ENCODE measurements at regions not wholly inside any gene's neighbourhood (a gene's known extent, or its start where the extent isn't known, plus 50 kb on each side); places are given as distances from the start of the nearest gene placed in this dataset.

GRCh38 chr7:111663771-111664170 lies 101.5 kb upstream of the IMMP2L start:
- Mint-ChIP-seq H3K27me3 (ENCODE audit: low read depth, poor library complexity) (no peaks in the 10 kb centered on the region), H3K27ac (no peak overlapping the region), H3K9me3 (no peaks in the 10 kb centered on the region), H3K4me3 (no peak overlapping the region), H3K36me3 (ENCODE audit: low read depth) (no peaks in the 10 kb centered on the region), H3K4me1 (no peaks in the 10 kb centered on the region)
- no peak for TF ChIP-seq CTCF (IDR thresholded peaks at IDR 0.05)
- DNase-seq, result no peak

GRCh38 chr7:111662386-111662785 lies 100.1 kb upstream of the IMMP2L start:
- no peak overlapping the region for H3K4me3 Mint-ChIP-seq
- H3K4me1 Mint-ChIP-seq, result no peaks in the 10 kb centered on the region
- H3K27me3 Mint-ChIP-seq (ENCODE audit: low read depth, poor library complexity), result no peaks in the 10 kb centered on the region
- TF ChIP-seq CTCF (IDR thresholded peaks at IDR 0.05), result no peak
- no peak for DNase-seq
- no peak overlapping the region for H3K27ac Mint-ChIP-seq
- no peaks in the 10 kb centered on the region for H3K36me3 Mint-ChIP-seq (ENCODE audit: low read depth)
- H3K9me3 Mint-ChIP-seq, result no peaks in the 10 kb centered on the region

GRCh38 chr7:111660478-111660877 lies 98.2 kb upstream of the IMMP2L start:
- no peak for DNase-seq
- Mint-ChIP-seq H3K27me3 (ENCODE audit: low read depth, poor library complexity) (no peaks in the 10 kb centered on the region), H3K27ac (no peak overlapping the region), H3K36me3 (ENCODE audit: low read depth) (no peaks in the 10 kb centered on the region), H3K4me3 (no peak overlapping the region), H3K4me1 (no peaks in the 10 kb centered on the region), H3K9me3 (no peaks in the 10 kb centered on the region)
- TF ChIP-seq CTCF (IDR thresholded peaks at IDR 0.05), result no peak

GRCh38 chr7:111658546-111658945 lies 96.3 kb upstream of the IMMP2L start:
- no peaks in the 10 kb centered on the region for H3K27me3 Mint-ChIP-seq (ENCODE audit: low read depth, poor library complexity)
- no peak overlapping the region for H3K4me3 Mint-ChIP-seq
- TF ChIP-seq CTCF (IDR thresholded peaks at IDR 0.05), result no peak

GRCh38 chr7:111657018-111657417 lies 94.7 kb upstream of the IMMP2L start:
- Mint-ChIP-seq H3K36me3 (ENCODE audit: low read depth) (no peaks in the 10 kb centered on the region), H3K27ac (no peak overlapping the region), H3K27me3 (ENCODE audit: low read depth, poor library complexity) (no peaks in the 10 kb centered on the region), H3K9me3 (peaks cover 11% of the 10 kb centered on the region), H3K4me1 (no peaks in the 10 kb centered on the region), H3K4me3 (no peak overlapping the region)
- no peak for TF ChIP-seq CTCF (IDR thresholded peaks at IDR 0.05)
- DNase-seq, result no peak

More at GRCh38 chr7:111658546-111658945, 96.3 kb upstream of the IMMP2L start:
- H3K4me1 Mint-ChIP-seq, result no peaks in the 10 kb centered on the region
- no peak overlapping the region for H3K27ac Mint-ChIP-seq
- no peaks in the 10 kb centered on the region for H3K36me3 Mint-ChIP-seq (ENCODE audit: low read depth)
- no peaks in the 10 kb centered on the region for H3K9me3 Mint-ChIP-seq
- no peak for DNase-seq

- Mint-ChIP-seq H3K36me3 (ENCODE audit: low read depth) (no peaks in the 10 kb centered on the region), H3K4me1 (no peaks in the 10 kb centered on the region), H3K27me3 (ENCODE audit: low read depth, poor library complexity) (no peaks in the 10 kb centered on the region), H3K9me3 (peaks cover 11% of the 10 kb centered on the region), H3K4me3 (no peak overlapping the region), H3K27ac (no peak overlapping the region)
- DNase-seq, result no peak
- no peak for TF ChIP-seq CTCF (IDR thresholded peaks at IDR 0.05)
These were observed 92.1 kb upstream of the IMMP2L start for GRCh38 chr7:111654343-111654742.

Measured in nephron progenitor cell (in vitro differentiated cells).